ENCODE measurements at regions not wholly inside any gene's neighbourhood (a gene's known extent, or its start where the extent isn't known, plus 50 kb on each side); places are given as distances from the start of the nearest gene placed in this dataset.

GRCh38 chr15:47405365-47406162 lies 311.7 kb upstream of the SEMA6D start:
- TF ChIP-seq, protein P1, sequence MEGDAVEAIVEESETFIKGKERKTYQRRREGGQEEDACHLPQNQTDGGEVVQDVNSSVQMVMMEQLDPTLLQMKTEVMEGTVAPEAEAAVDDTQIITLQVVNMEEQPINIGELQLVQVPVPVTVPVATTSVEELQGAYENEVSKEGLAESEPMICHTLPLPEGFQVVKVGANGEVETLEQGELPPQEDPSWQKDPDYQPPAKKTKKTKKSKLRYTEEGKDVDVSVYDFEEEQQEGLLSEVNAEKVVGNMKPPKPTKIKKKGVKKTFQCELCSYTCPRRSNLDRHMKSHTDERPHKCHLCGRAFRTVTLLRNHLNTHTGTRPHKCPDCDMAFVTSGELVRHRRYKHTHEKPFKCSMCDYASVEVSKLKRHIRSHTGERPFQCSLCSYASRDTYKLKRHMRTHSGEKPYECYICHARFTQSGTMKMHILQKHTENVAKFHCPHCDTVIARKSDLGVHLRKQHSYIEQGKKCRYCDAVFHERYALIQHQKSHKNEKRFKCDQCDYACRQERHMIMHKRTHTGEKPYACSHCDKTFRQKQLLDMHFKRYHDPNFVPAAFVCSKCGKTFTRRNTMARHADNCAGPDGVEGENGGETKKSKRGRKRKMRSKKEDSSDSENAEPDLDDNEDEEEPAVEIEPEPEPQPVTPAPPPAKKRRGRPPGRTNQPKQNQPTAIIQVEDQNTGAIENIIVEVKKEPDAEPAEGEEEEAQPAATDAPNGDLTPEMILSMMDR (IDR thresholded peaks at IDR 0.05; ENCODE audit: low read depth, low read length): no peak
- TF ChIP-seq MYC (IDR thresholded peaks at IDR 0.05; ENCODE audit: low read depth, low read length) (no peak), POLR2A (IDR thresholded peaks at IDR 0.05; ENCODE audit: extremely low read depth, insufficient read length) (no peak)
